GM21723 (cell line): ENCODE measurements at regions not wholly inside any gene's neighbourhood (a gene's known extent, or its start where the extent isn't known, plus 50 kb on each side); places are given as distances from the start of the nearest gene placed in this dataset.
"Not testable (repeated sequence)": the region's sequence is repeated elsewhere in the genome, so short reads cannot be mapped to it uniquely, and the experiment has no call there.

Source experiments
- ATAC-seq: cut with Tn5 transposase; IDR thresholded peaks from one replicate; pipeline ENCODE4 v1.9.1; 2021; ENCODE audit warnings: mild to moderate bottlenecking, moderate library complexity; ENCODE audit not compliant: unreplicated experiment

DNA sequence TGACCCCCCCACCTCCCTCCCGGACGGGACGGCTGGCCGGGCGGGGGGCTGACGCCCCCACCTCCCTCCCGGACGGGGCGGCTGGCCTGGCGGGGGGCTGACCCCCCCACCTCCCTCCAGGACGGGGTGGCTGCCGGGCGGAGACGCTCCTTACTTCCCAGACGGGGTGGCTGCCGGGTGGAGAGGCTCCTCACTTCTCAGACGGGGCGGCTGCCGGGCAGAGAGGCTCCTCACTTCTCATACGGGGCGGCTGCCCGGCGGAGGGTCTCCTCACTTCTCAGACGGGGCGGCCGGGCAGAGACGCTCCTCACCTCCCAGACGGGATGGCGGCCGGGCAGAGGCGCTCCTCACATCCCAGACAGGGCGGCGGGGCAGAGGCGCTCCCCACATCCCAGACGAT is 84.7 kb downstream of the OR2B2 start:
- not testable (repeated sequence) for ATAC-seq

DNA sequence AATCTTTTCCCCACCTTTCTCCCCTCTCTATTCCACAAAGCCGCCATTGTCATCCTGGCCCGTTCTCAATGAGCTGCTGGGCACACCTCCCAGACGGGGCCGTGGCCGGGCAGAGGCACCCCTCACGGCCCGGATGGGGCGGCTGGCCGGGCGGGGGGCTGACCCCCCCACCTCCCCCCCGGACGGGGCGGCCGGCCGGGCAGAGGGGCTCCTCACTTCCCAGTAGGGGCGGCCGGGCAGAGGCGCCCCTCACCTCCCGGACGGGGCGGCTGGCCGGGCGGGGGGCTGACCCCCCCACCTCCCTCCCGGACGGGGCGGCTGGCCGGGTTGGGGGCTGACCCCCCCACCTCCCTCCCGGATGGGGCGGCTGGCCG is 85.6 kb downstream of the OR2B2 start:
- ATAC-seq: not testable (repeated sequence)

DNA sequence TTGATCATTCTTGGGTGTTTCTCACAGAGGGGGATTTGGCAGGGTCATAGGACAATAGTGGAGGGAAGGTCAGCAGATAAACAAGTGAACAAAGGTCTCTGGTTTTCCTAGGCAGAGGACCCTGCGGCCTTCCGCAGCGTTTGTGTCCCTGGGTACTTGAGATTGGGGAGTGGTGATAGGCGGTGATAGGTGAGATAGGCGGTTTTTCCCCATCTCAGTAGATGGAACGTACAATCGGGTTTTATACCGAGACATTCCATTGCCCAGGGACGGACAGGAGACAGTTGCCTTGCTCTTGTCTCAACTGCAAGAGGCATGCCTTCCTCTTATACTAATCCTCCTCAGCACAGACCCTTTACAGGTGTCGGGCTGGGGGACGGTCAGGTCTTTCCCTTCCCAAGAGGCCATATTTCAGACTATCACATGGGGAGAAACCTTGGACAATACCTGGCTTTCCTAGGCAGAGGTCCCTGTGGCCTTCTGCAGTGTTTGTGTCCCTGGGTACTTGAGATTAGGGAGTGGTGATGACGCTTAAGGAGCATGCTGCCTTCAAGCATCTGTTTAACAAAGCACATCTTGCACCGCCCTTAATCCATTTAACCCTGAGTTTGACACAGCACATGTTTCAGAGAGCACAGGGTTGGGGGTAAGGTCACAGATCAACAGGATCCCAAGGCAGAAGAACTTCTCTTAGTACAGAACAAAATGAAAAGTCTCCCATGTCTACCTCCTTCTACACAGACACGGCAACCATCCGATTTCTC is 86.2 kb downstream of the OR2B2 start:
- ATAC-seq: not testable (repeated sequence)

DNA sequence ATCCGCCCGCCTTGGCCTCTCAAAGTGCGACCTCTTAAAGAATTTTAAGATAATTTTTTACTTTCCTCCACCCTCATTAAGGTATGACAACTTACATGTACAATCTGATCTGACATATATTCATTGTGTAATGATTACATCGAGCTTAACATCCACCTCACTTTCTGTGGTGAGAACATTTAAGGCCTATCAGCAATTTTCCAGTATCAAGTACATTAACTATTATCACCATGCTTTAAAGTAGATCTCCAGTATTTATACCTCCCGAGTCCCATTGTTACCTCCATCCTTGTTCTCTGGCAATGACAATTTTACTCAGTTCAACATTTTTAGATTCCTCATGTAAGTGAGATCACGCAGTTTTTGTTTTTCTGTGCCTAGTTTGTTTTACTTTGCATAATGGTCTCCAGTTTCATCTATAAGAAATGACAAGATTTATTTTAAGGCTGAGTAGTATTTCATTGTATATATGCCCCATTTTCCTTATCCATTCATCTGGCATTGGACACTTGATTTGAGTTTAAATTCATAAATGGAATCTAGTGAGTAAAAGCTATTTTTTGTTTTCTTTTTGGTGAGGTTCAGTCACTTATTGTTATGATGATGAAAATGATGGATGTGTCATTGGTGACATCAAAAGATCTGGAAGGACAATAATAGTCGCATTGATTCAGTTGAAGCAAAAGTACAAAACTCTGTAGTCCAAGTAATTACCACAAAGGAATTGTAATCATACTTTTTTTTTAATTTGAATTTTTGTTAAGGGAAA is 87.0 kb downstream of the OR2B2 start:
- no peak for ATAC-seq

DNA sequence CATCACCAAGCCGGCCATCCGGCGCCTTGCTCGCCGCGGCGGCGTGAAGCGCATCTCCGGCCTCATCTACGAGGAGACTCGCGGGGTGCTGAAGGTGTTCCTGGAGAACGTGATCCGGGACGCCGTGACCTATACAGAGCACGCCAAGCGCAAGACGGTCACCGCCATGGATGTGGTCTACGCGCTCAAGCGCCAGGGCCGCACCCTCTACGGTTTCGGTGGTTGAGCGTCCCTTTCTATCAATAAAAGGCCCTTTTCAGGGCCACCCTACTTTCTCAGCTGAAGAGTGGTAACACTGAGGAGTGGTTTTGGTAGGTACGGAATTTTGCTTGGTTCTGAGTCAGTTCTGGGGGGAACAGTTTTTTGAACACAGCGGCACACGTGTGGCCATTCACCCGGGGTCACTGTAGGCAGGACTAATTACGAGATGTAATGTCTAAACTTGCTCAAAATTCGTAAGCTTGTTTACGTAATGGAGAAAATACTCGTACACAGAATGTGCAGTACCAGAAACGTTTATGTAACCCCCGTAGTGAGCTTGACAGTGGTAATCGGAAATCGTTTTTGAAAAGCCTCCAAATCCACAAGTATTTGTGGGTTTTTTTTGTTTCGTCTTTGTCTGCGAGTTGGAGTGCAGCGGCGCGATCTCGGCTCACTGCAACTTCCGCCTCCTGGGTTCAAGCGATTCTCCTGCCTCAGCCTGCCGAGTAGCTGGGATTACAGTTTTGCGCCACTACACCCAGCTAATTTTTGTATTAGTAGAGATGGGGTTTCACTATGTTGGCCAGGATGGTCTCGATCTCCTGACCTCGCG is 87.8 kb downstream of the OR2B2 start:
- peak; percentile 58 for ATAC-seq

DNA sequence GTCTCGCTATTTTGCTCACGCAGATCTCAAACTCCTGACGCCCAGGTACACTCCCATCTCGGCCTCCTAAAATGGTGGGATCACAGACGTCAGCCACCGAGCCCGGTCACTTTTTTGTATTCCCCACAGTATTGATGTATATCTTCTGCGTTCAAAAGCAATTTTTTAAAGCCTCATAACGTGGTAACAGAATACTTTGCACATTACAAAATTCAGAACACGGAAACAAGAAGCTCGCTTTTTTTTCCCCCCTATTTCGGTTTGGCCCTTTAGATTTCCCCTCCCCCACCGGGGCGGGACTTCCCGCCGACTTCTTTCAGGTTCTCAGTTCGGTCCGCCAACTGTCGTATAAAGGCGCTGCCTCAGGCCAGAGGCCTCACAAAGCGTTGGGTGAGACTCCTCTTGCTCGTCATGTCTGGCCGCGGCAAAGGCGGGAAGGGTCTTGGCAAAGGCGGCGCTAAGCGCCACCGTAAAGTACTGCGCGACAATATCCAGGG is 88.4 kb downstream of the OR2B2 start:
- ATAC-seq: peak; percentile 75

DNA sequence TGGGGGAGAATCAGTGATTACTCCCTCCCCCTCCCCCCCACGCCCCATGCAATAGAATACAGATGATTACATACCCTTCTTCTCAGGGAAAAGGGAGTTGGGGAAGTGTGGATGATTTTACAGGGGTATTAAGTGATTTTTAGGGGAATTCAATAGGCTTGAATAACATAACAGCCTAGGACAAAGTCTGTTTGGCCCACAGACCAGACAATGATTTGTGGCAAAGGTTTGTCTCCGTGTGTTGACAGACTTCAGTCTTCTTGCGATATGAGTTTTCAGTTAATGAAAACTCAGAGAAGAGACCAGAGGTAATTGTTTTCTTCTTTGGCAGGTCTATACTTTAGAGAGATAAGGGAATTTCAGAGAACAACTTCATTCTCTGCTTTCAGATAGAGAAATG is 95.3 kb downstream of the OR2B2 start:
- no peak for ATAC-seq

DNA sequence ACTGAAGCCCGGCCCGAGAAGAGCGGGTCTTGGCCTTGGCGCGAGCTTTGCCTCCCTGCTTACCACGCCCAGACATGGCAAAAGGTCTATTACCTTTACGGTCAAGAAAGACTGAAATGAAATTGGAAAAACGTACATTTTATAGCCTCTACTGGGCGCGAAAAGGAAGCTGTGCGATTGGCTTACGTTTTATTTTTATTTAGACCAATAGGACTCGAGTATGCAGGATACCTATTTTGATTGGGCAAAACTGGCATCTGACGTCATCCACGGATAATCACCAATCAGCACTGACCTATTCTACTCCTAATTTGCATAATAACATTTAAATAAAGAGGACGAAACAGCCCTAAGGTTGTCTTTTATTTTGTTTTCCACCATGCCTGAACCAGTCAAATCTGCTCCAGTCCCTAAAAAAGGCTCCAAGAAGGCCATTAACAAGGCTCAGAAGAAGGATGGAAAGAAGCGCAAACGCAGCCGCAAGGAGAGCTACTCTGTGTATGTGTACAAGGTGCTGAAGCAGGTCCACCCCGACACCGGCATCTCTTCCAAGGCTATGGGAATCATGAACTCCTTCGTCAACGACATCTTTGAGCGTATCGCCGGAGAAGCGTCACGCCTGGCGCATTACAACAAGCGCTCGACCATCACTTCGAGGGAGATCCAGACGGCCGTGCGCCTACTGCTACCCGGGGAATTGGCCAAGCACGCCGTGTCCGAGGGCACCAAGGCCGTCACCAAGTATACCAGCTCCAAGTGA is 97.4 kb downstream of the OR2B2 start:
- ATAC-seq: peak; percentile 54

DNA sequence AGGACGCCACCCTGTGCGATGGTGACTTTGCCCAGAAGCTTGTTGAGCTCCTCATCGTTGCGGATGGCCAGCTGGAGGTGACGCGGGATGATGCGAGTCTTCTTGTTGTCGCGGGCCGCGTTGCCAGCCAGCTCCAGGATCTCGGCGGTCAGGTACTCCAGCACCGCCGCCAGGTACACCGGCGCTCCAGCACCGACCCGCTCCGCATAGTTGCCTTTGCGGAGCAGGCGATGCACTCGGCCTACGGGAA is 97.9 kb downstream of the OR2B2 start:
- peak; percentile 9 for ATAC-seq

DNA sequence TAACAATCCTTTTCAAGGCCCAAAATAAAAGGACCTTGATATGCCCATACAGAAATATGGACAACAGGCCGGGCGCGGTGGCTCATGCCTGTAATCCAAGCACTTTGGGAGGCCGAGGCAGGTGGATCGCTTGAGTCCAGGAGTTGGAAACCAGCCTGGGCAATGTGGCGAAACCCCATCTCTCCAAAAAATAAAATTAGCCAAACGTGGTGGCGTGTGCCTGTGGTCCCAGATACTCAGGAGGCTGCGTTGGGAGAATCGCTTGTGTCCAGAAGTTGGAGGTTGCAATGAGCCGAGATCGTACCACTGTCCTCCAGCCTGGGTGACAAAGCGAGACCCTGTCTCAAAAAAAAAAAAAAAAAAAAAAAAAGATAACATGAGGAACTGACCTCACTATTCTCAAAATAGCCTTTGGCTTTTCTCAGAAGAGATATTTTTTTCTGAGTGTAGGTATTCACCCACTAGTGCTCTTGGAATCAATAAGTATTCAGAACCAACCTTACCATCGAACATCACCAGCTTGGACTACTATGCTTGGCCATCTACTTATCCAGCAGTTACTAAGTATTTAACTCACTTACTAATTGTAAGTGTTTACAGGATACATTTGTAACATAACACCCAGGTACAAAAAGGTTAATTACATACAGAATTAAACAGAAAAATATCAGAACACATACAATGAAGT is 99.2 kb downstream of the OR2B2 start:
- ATAC-seq: no peak

DNA sequence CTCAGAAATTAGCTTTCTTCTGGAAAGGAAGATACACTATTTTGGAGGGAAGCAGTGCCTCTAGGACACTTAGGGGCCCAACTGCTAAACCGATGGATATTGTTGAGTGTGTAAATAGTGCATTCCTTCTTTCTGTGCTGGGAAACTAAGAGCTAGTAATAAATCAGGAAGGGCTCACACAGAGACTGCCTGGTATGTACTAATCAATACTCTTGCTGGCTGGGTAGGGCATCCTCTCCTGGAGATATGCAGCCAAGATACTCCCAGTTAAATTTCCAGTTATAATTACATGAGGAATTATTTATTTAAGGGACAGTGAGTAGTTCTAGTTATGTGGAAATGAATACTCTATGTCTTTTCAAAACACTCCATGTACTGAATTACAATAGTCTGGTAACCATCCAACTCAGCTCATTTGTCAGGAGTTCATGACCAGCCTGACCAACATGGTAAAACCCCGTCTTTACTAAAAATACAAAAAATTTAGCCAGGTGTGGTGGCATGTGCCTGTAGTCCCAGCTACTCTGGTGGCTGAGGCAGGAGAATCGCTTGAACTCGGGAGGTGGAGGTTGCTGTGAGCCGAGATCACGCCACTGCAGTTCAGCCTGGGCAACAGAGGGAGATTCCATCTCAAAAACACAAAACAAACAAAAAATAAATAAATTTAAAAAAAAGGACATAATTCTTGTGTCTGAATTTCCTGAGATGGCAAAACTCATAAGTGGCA is 100.0 kb downstream of the OR2B2 start:
- ATAC-seq: no peak

DNA sequence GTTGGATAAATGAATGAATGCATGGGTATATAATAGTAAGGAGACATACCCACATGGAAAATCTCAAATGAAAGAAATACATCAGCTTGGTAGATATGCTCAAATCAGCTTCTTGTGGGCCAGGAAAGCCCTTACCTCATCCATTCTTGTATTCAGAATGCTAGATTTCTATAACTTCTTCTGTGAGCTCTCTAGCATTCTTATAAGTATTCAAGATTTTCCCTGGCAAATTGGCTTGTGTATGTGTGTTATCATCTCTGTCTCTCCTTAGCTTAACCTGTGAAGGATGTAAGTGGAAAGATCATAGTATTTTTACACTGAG is 100.8 kb downstream of the OR2B2 start:
- ATAC-seq: no peak

DNA sequence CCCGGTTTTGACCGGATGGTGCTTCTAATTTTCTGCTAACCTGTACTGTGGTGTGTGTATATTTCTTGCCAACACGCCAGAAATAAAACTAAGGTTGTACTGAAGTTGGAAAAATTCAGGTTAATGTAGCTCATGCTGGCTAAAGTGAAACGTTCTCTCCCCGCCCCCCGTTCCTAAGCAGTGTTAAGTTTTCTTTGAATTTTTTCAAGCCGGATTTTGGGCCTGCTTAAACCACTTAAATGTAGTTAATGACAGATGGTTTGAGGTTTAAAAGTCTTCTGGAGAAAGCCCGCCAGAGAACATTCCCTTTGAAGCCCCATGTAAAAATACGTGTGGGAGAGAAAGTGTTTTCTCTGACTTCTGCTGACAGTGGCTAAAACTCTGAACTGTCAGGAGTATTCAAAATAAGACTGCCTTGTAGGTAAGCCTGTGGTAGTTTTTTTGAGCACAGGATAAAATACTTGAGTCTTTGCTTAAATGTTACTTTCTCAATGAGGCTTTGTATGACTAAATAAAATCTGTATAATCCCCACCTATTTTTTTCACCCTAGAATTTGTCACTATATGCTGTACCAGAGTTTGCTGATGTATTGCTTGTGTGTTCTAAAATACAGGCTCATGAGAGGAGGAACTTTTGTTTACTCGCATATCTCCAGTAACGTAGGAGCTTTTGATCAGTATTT is 101.3 kb downstream of the OR2B2 start:
- ATAC-seq: no peak

DNA sequence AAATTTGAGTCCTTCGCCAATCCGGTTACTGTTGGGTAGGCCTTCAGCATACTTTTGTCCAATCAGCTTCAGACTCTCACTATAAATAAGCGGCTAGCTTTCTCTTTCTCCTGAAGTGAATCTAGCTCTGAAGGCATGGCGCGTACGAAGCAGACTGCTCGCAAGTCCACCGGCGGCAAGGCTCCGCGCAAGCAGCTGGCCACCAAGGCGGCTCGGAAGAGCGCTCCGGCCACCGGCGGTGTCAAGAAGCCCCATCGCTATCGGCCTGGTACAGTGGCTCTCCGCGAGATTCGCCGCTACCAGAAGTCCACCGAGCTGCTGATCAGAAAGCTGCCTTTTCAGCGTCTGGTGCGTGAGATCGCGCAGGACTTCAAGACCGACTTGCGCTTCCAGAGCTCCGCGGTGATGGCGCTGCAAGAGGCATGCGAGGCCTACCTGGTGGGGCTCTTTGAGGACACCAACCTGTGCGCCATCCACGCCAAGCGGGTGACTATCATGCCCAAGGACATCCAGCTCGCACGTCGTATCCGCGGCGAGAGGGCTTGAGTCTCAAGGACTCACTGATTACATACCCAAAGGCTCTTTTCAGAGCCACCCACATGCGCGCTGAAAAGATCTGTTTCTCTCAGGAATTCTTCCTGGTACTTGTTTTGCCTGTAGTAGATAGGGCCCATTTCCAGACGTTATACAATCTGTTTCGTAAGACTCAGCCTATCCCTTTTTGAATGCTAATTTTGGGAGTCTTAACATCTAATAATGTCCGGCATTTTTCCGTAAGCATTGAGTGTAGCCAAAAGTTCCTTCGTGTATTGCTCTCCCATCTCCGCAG is 102.0 kb downstream of the OR2B2 start:
- ATAC-seq: peak; percentile 38

DNA sequence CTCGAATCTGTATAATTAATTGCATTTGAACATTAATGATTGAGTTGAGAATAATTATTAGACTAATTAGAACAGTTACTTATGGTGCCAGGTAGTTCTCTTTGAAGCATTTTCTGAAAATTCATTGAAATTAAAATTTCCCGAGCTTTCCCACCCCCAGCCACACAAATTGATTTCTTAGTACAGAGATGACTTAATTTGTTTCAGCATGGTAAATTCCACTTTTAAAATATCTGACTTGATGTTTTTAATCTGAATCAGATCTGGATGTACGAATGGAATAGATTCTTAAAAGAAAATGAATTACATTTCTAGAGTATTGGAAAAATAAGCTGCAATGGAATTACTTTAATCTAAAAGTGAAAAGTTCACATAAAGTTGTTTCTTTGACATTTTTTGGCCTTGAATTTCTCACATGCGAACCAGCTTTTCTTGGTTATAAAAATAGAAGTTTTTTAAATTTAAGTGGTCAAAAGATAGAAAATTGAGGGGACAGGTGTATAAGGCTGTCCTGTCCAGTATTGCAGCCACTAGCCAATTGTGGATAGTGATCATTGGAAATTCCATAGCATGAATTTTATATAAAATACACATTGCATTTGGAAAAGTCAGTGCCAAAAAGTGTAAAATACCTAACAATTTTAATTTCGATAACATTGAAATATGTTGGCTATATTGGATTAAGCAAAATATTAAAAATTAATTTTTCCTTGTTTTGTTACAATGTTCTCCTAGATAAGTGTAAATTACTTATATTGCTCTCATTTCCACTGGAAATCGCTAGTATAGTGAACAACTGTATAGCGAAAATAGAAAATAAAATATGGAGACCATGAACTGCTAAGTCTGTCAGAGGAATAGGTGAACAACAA is 102.9 kb downstream of the OR2B2 start:
- ATAC-seq: no peak

DNA sequence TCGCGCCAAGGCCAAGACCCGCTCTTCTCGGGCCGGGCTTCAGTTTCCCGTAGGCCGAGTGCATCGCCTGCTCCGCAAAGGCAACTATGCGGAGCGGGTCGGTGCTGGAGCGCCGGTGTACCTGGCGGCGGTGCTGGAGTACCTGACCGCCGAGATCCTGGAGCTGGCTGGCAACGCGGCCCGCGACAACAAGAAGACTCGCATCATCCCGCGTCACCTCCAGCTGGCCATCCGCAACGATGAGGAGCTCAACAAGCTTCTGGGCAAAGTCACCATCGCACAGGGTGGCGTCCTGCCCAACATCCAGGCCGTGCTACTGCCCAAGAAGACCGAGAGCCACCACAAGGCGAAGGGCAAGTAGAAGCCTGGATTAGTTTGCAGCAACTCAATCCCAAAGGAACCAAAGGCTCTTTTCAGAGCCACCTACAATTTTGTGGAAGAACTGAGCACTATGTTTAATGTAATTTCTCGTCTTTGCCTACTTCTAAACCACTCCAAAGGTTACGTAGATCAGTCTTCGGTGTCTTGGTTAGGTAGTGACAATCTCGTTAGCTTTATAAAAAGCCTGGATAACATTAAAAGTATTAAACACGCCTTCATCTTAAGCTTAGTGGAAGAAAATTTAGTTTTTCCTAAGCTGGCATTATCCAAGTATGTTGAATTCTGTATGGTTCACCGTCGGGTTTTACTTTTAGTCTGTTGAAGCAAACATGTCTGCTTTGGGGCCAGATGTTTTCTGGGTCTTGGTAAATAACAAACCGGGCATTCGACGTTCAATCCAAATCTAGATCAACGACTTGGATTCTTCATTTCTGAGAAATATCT is 103.7 kb downstream of the OR2B2 start:
- not testable (repeated sequence) for ATAC-seq
